COLO829 (cell line): ENCODE measurements at regions not wholly inside any gene's neighbourhood (a gene's known extent, or its start where the extent isn't known, plus 50 kb on each side); places are given as distances from the start of the nearest gene placed in this dataset.
"Not testable (repeated sequence)": the region's sequence is repeated elsewhere in the genome, so short reads cannot be mapped to it uniquely, and the experiment has no call there.

Experiments used
- DNase-seq: peaks from one replicate; pipeline ENCODE4 v3.0.0; 2012; ENCODE audit warnings: low spot score

DNA sequence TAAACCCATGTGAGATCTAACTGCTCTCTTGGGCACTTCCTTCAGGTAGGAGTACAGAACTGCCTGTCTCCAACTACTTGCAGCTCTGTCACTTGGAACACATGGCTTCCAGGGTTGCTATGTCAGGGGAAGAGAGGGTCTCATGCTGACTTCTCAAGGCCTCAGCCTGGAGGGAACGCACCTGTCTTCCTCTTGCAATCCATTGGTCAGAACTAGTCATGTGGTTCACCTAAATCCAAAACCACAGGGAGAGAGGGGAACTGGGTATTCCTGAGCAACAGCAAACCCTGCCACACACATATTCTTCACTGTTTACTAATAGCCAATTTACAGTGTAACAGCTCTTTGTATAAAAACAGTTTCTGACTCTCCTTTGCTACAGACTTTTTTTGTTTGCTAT is 206.1 kb downstream of the KCNJ2 start:
- no peak for DNase-seq

DNA sequence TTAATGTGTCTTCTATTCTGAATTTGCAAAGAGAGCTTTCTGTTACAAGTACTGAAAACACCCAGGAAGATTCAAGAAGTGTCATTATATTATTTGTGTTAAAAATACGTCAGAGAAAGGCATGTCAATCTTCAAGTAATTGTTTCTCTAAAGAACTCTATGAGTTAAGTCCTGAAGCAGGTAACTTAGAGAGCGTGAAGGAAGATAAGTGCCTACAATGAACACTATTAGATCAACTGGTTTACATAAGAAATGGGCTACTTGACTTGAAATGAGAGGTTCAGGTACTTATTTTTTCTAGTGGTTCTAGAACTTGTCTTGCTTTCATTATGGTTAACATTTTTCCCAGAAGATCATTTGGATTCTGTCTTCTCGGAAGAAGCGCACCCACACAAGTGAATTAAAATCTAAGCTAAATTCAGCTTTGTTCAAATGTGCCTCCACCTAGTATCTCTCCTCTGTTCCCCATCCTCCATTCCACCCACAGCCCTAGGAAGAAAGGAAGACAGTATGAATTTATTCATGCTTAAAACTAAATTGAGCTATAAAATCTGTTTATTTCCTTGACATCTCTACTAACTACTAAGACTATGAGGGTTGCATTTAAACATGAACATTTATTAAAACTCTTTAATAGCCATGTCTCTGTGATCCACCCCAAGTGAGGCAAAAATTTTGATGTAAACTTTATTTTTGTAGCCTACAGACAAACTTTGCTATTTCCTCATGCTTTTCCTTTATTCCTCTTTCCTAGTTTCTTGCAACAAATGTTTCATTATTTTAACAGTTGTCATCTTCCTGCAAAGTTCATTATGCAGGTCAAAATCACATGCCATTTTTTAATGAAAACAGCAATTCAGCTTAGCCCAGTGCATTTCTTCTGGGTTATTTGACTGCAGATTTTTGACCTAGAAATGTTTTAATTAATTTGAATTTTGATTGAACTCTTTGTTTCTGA is 206.8 kb downstream of the KCNJ2 start:
- no peak for DNase-seq

DNA sequence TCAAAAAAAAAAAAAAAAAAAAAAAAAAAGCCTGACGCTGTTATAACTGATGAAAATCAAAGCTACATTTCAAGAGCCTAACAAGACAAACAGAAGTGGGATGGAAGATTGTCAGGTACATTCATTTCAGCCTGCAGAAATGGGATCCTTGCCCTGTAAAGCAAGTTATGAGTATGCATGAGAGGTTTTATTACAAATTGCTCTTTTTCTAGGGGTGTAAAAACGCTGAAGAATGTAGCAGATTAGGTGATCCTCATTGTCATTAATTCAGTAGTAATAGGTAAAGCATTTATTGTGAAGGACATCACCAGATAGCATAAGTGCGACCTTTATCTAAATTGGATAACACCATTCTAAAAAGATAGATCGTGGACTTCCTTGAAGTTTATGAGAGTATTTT is 208.3 kb downstream of the KCNJ2 start:
- DNase-seq = no peak

DNA sequence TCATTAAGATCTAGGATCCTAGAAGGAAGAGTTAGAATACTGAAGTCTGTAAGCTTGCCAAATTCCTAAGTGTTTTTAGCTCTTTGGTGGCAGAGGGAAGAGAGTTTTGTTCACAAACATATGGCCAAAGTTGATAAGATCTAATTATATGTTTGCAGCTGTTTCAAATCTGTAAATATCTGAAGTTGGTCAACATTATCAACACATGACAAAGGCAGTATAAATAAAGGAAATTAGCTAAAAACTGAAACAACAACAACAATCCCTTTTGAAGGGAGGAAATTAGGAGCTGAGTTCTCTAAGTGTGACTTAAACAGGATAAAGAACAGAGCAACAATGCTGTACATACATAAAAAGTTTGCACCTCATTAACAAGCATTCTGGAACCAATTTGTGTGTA is 208.7 kb downstream of the KCNJ2 start:
- no peak for DNase-seq

DNA sequence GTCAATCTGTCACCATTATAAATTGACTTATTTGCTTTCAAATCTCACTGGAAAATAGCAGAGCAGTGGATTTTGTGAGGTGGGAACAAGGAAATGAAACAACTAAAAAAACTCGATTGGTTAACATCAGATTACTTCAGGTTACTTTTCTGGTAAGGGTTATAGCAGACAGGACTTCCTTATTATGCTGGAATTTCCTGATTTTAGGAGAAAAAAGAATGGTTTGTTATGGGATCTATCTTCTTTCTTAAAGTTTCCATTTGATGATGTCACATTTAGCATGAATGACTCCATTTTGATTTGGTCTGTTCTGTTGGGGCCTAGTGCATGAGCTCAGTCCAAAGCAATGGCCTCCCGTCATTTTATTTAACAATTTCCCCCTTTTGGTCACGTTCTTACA is 210.6 kb downstream of the KCNJ2 start:
- no peak for DNase-seq

DNA sequence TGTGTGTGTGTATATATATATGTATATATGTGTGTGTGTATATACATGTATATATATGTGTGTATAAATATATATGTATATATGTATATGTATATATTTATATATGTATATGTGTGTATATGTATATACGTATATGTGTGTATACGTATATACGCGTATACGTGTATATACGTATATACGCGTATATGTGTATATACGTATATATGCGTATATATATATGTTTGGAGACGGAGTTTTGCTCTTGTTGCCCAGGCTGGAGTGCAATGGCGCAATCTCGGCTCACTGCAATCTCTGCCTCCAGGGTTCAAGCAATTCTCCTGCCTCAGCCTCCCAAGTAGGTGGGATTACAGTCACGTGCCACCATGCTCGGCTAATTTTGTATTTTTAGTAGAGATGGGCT is 212.6 kb downstream of the KCNJ2 start:
- not testable (repeated sequence) for DNase-seq

DNA sequence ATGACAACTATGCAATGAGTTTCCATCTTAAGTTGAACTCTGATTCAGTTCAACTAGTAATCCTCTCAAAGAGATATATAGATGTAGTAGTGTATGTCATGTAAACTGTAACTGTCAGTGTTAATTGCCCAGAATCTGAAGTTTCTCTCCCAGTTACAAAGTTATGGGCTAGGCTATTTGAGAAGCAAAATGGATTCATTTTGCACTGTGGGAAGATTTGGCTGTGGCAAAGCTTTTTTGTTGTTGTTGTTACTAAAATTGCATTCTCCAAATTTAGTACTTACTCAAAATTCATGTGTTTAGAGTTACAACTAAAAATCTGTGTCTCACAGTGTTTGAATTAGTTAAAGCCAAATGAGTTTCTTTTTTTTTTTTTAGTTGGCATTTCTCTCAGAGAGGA is 219.0 kb downstream of the KCNJ2 start:
- no peak for DNase-seq

DNA sequence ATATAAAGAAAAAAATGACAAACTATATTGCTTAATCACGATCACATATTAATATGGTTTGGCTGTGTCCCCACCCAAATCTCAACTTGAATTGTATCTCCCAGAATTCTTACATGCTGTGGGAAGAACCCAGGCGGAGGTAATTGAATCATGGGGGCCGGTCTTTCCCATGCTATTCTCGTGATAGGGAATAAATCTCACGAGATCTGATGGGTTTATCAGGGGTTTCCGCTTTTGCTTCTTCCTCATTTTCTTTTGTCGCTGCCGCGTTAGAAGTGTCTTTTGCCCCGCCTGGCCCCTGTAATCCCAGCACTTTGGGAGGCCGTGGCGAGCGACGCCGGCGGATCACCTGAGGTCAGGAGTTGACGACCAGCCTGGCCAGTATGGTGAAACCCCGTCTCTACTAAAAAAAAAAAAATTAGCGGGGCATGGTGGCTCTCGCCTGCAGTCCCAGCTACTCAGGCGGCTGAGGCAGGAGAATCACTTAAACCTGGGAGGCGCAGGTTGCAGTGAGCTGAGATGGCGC is 220.0 kb downstream of the KCNJ2 start:
- not testable (repeated sequence) for DNase-seq

DNA sequence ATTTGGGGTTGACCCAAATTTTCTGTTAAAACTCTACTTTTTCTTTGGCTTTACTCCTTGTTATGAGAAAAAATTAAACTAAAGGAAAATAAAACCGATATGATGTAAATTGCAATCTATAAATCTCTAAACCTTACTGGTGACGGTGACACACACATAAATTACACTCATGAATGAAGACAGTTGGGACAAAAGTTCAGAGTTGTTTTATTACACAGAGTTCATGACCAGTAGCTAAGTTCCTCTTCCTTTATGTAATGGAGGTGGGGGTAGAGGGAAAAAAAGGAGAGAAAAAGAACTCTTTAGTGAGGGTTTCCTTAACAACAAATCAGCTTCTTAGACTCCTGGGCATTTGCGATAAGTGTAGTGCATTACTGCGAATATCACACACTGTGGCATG is 220.7 kb downstream of the KCNJ2 start:
- no peak for DNase-seq

DNA sequence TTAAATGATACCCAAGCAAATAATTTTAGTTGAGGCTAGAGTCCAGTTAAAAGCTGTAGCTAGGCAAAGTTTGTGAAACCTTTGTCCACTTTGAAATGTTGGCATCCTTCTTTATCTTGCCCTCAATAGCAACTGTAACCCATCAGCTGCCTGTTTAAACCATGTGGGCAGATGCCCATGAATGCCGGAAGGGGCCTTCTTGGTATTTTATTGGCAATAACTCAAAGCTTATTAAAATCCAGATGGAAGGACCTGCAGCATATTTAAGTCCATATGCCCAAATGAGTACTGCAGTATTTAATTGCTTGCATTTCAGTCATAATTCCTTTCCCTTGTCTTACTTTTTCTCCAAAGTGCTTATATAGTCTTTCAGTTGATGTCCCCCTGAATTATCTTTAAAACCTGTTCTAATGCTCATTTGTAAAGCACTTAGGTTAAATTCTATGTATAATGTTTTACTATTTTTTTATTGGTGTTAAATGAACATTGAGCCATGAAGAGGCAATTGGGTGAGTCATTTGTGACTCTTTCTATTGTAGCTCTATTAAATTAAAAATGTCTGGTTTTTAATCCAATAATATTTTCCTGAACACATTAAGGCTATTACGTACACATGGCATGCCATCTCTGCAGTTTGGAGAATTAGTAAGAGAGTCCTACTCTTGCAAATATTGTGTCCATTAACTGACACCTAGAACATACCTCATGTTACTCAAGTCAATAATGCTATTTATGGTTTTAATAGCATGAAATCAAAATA is 225.3 kb downstream of the KCNJ2 start:
- no peak for DNase-seq

DNA sequence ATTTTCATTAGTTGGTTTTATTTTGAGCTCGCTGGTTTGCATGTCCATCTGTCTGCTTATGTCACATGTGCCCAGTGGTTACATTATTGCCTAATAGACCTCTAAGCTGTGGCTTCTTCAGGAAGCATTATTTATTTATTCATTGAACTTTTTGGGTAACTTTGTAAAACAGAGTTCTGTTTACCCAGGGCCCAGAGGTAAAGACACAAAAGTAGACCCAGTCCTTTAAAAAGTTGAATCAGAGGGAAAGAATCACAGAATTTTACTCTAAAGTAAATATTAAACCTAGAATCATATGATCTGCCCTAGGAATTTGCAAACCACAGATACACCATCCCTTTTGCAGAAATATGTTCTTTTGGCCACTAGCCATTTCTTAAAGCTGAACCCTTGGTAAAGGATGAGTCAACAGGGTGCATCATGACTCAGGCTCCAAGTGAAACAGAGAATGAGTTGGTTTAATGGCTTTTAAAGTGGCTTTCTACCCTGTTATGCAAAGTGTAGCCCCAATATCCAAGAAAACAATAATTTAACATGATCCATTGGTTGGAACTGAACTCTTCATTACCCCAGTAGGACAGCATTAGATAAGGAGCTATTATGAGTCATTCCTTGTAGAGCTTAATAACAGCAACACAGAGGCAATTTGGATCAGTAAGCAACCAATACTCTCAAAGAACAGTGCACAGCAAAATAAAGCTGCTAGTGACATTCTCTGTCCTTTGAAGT is 236.3 kb downstream of the KCNJ2 start:
- DNase-seq = peak; percentile 78

DNA sequence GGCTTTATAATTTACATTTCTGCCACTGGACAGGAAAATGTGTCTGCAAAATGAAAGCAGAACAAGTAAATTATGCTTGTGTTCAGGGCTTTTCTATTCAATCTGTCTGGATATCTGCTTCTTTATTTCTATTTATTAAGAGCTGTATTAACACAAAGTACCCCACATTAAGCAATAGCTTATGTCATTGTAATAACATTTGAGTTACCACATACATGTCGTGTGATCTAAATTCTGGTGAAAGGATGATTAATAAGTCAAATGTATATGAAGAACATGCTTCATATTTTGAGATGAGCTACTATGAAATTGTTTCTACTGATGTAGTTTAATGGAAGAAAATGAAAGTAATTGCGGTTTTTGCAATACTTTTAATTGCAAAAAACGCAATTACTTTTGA is 238.2 kb downstream of the KCNJ2 start:
- DNase-seq = no peak

DNA sequence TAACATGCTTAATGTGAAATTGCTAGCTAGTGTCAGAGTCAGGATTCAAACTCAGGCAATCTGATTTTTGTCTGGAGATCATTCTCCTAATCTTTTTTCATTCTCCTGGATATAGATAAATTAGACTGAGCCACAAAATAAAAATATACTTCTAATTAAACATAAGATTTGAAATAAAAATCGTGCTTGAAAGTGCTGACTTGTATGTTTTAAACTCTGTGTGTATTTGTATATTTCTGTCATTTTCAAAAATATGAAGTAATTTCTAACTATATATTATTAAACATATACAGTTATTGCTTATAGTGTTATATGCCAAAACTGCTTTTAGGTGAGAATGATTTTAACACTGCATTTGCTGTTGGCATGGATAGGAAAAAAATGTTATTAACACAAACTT is 239.4 kb downstream of the KCNJ2 start:
- DNase-seq = no peak

DNA sequence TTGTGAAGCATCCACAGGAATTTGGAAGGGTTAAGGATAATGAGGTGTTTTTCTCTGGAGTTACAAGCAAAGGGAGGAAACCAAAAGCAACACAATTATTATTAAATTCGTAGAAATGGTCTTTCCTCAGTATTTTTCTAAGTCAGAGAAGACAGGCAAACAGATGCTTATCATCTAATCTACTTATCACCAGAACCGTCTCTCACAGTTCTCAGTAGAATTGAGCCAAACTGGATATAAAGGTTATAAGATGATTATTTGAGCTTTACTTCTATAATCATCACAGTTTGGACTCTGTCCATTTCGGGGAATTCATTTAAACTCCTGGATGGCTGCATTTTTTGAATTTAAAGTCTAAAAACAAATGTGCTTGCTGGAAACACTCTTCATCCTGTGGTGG is 245.0 kb downstream of the KCNJ2 start:
- no peak for DNase-seq

DNA sequence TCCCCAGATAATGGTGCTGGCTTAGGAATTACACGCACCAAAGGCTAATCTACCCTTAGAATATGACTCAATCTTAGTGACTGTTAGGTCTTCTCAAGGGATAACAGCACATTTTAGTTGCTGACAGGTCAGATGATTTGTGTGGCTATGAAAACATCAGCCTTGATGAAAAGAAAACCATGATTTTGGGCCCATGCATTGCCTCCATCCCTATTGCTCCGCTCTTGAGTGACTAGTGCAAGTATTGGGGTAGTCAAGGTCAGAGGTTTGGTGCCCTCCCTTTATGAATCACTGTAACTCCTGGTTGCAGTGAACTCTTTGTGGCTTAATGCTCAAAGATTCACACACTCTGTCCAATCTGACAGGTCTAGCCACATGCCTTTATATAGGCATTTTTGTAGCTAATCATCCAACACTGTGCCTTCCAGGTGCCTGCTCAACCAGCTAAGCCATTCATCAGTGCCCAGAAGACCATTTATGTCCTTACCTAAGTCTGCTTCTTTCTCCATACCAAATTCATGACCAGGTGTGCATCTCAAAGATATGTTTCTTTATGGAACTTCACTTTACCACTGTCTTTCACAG is 251.6 kb downstream of the KCNJ2 start:
- no peak for DNase-seq

DNA sequence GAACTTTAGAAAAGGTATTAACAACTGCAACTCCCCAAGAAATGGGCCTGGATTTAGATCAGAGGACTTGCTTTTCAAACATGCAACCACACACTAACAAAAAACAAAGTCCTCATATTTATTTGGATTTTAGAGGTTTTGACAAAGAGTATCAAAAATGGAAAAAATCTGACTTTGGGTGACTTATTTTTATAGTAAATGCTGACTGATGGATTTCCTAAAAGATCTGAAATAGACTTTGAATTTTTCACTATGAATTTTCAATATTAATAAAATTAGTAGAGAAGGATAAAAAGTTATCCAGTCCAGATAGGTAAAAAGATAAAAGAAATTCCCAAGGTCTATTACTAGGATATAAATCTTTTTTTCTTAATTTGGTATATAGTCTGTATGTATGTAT is 253.5 kb downstream of the KCNJ2 start:
- no peak for DNase-seq

DNA sequence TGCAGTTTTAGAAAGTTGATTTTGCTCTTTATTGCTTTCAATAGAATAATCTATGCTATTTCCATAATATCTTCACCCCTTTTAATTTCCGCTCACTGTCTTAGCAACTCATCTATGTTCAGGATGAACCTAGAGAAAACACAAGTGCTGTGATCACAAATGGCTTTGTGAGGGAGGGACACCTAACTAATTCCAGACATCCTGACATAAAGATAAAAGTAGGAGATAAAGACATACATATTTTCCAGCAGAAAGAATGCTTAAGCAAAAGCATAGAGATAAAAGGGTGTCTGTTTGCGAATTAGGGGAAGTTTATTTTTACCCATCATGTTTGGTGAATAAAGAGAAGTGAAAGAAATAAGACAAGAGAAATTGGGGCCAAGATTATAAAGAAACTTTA is 254.2 kb downstream of the KCNJ2 start:
- DNase-seq = no peak

DNA sequence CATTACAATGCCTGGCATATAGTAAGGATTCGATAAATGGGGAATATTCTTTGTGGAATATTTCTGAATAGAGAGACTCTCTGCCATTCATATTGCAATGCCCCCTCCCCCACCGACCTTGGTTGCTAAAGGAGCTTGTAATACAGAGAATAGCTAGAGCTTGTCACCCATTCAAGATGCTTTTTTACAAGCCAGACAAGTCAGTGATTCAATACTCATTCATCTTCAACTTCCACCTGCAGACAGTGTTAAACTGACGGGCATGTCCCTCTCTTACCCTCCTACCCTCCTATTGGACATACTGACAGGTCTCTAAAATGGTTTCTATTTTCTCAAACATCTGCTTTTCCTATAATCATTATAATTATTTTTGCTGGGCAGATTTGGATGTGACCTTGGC is 257.4 kb downstream of the KCNJ2 start:
- no peak for DNase-seq

DNA sequence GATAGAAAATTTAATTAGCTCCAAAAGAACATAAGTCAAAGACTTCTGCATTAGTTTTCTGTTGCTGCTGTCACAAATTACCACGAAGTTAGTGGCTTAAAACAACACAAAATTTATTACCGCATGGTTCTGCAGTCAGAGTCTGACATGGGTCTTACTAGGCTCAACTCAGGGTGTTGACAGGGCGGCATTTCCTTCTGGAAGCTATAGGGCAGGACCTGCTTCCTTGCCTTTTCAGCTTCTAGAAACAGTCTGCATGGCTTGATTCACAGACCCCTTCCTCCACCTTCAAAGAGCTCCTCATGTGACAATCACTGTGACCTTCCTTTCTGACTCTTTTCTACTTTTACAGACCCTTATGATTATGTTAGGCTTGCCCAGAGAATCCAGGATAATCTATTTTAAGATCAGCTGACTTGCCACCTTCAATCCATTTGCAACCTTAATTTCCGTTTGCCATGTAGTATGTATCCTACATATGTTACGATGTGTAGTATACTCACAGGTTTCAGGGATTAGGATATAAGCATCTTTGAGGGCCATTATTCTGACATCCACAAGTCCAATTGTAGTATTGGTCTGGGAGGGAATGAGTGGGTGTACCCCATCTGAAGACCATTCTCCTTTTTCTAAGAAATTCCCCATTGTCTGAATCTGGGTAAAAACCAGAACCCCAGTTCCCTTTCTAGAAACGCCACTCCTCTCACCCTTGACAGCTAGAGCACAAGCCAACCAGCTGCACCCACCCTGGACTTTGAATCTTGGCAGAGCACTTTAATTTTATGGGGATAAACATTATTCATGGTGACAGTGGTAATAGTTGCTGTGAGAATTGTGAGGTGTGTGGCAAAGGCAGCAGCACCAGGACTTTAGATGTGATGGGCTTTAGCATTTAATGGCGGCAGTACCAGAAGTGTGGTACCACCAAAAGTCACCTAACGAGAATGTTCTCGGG is 265.5 kb downstream of the KCNJ2 start:
- DNase-seq = no peak

DNA sequence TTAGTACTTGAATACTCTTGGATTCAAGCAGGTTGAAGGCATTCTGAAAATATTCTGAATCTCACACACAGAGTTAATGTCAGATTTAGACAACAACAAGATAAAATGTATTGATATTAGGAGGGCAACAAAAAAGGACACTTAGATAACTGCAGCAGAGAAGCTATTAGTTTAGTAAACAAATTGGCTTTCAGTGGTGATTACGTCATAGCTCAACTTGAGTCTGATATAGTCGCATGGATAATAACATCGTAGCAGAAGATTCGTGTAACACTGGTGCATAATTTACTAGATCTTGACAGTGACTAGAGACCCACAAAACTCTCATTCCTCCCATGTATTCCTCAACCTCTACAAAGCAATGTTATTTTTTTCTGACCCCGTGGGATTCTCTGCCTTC is 268.3 kb downstream of the KCNJ2 start:
- DNase-seq = no peak

DNA sequence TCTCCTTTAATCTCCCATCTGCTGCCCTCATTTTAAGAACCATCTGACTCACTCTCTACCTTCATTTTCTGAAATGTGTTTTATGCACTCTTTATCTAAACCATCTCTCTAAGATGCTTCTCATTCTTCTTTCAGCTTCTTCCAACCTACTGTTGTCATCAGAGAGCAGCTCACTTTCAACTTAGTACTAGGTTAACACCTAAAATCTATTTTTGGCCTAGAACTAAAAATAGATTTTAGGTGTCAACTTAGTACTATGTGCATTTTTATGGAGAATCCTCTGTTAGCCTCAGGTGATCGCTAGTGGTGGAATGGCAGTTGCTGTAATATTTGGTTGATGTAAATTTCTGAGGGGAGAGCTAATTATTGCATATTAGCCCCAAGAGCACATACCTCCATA is 277.1 kb downstream of the KCNJ2 start:
- no peak for DNase-seq
